Mesothelial cell of epicardium (in vitro differentiated cells): ENCODE measurements at regions not wholly inside any gene's neighbourhood (a gene's known extent, or its start where the extent isn't known, plus 50 kb on each side); places are given as distances from the start of the nearest gene placed in this dataset.

ENCODE experiments used
- DNase-seq, 2 experiments: peaks; one replicate each; pipeline ENCODE4 v3.0.0; 2021; ENCODE audit warnings: low spot score in 2 of 2; ENCODE audit not compliant: unreplicated experiment in 2 of 2
- H3K27ac Mint-ChIP-seq: 2 replicates; pipeline ENCODE4 v1.8.0; 2021; ENCODE audit warnings: mixed read lengths
- H3K27me3 Mint-ChIP-seq: 2 replicates; pipeline ENCODE4 v1.8.0; 2021; ENCODE audit warnings: low read depth, mixed read lengths
- H3K36me3 Mint-ChIP-seq: 2 replicates; pipeline ENCODE4 v1.8.0; 2021; ENCODE audit warnings: mixed read lengths
- H3K4me1 Mint-ChIP-seq: 2 replicates; pipeline ENCODE4 v1.8.0; 2021; ENCODE audit warnings: mixed read lengths
- H3K4me3 Mint-ChIP-seq: 2 replicates; pipeline ENCODE4 v1.8.0; 2021; ENCODE audit warnings: mild to moderate bottlenecking, moderate library complexity, mixed read lengths
- H3K9me3 Mint-ChIP-seq: 2 replicates; pipeline ENCODE4 v1.8.0; 2021; ENCODE audit warnings: mixed read lengths
- TF ChIP-seq, protein P1 (sequence below): fragments of 200-600 bp; sonication (generic); IDR thresholded peaks from one replicate; pipeline ENCODE4 v1.5.0; 2021; ENCODE audit warnings: antibody characterized with exemption; ENCODE audit not compliant: unreplicated experiment

DNA sequence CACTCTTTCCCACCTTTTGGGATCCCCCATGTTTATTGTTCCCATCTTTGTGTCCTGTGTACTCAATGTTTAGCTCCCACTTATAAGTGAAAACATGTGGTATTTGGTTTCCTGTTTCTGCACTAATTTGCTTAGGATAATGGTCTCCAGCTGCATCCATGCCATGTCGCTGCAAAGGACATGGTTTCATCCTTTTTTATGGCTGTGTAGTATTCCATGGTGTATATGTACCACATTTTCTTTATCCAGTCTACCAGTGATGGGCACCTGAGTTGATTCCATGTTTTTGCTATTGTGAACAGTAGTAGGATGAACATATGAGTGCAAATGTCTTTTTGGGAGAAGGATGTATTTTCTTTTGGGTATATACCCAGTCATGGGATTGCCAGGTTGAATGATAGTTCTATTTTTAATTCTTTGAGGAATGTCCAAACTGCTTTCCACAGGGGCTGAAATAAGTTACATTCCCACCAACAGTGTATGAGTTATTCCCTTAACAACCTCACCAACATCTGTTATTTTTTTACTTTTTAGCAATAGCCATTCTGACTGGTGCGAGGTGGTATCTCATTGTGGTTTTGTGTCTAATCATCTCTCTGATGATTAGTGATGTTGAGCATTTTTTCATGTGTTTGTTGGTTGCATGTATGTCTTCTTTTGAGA is 55.7 kb upstream of the MEDAG start:
- Mint-ChIP-seq H3K4me1 (peaks cover 9% of the 10 kb centered on the region), H3K36me3 (no peaks in the 10 kb centered on the region), H3K27ac (no peak overlapping the region), H3K27me3 (no peaks in the 10 kb centered on the region), H3K9me3 (peaks cover 7% of the 10 kb centered on the region), H3K4me3 (no peak overlapping the region)
- DNase-seq: no peak
- TF ChIP-seq, protein P1, sequence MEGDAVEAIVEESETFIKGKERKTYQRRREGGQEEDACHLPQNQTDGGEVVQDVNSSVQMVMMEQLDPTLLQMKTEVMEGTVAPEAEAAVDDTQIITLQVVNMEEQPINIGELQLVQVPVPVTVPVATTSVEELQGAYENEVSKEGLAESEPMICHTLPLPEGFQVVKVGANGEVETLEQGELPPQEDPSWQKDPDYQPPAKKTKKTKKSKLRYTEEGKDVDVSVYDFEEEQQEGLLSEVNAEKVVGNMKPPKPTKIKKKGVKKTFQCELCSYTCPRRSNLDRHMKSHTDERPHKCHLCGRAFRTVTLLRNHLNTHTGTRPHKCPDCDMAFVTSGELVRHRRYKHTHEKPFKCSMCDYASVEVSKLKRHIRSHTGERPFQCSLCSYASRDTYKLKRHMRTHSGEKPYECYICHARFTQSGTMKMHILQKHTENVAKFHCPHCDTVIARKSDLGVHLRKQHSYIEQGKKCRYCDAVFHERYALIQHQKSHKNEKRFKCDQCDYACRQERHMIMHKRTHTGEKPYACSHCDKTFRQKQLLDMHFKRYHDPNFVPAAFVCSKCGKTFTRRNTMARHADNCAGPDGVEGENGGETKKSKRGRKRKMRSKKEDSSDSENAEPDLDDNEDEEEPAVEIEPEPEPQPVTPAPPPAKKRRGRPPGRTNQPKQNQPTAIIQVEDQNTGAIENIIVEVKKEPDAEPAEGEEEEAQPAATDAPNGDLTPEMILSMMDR: no peak

DNA sequence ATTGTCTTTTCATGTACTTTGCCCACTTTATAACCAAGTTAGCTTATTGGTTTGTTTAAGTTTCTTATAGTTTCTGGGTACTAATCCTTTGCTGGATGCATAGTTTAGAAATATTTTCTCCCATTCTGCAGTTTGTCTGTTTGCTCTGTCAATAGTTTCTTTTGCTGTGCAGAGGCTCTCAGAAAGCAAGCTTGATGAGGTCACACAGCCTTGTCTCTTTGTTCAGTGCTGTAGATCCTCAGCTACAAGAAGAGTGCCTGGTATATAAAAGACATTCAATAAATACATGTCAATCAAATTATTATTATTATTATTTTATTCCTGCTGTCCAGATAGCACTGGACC is 55.2 kb upstream of the MEDAG start:
- Mint-ChIP-seq H3K36me3 (no peaks in the 10 kb centered on the region), H3K27me3 (no peaks in the 10 kb centered on the region), H3K4me1 (peaks cover 14% of the 10 kb centered on the region), H3K4me3 (no peak overlapping the region), H3K9me3 (peaks cover 7% of the 10 kb centered on the region), H3K27ac (no peak overlapping the region)
- DNase-seq: no peak
- TF ChIP-seq, protein P1: no peak

DNA sequence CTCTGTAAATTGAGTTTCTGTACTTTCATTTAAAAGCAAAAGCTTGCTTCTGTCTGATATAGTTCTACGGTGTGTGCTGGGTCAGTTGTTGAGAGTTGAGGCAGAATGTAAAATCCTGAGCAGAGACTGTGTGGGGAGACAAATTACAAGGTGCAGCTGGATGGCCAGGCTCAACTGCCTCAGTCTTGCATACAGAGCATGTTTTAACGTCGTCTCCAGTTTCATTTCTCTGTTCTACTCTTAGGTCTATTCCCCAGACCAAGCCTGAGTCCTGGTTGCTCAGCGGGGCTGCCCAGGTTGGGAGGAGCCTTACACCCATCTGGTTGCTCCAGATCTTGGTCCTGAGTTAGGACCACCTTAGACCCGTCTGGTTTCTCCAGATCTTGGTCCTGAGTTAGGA is 54.4 kb upstream of the MEDAG start:
- peaks cover 23% of the 10 kb centered on the region for H3K4me1 Mint-ChIP-seq
- no peak overlapping the region for H3K27ac Mint-ChIP-seq
- H3K4me3 Mint-ChIP-seq: no peak overlapping the region
- no peaks in the 10 kb centered on the region for H3K36me3 Mint-ChIP-seq
- peaks cover 4% of the 10 kb centered on the region for H3K9me3 Mint-ChIP-seq
- TF ChIP-seq, protein P1: no peak
- no peaks in the 10 kb centered on the region for H3K27me3 Mint-ChIP-seq
- DNase-seq: no peak

DNA sequence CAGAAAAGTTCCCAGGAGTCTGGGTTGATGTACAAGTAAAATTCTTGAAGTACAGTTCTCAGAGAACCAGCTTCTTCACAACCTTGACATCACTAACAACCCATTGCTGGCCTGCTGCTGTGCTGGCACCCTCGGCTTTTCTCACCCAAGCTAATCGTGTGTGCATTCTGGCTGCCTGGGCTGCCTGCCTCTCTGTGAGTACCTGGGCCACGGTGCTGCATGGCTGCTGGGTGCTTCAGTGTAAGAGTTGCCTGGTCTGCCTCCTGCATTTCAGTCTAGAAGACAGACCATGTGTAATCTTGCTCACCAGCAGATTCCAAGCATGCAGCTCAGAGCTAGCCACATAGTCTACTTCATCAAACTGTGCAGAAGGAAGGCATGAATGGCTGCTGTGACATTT is 50.5 kb upstream of the MEDAG start:
- H3K27me3 Mint-ChIP-seq: no peaks in the 10 kb centered on the region
- TF ChIP-seq, protein P1: no peak
- peaks cover 31% of the 10 kb centered on the region for H3K4me1 Mint-ChIP-seq
- no peaks in the 10 kb centered on the region for H3K36me3 Mint-ChIP-seq
- no peak overlapping the region for H3K4me3 Mint-ChIP-seq
- peaks cover 4% of the 10 kb centered on the region for H3K9me3 Mint-ChIP-seq
- no peak for DNase-seq
- no peak overlapping the region for H3K27ac Mint-ChIP-seq

DNA sequence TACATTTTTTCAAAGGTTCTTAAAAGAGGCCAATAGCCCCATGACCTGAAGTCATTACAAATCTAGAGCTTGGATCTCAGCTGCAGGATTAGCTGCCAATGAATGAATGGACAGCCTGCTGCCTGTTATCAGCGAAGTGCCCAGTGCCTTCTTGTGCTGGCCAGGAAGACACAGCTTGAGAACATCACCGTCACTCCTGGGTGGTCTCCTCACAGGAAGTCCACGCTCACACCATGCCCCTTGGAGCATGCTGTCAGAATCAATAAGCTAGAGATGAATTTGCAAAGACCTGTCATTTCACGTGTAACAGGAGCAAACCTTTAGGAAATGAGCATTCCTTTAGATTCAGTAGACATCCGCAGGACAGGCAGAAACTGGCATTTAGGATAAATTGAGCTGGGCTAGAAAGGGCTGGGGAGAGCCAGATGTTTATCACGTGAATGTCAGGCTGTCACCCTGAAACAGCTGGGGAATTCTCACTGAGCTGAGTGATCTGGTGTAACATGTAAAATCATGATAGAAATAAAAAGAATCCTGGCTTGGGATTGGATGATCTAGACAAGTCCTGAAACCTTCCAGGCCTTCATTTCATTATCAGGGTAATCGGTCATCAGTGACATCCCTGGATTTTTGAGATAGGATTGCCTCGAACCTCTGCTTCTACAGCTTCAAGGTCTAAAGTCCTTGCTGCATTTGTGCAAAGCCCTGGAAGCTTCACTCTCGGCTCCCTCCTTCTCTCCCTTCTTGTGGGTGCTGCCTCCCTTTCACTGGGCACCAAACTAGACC is 49.9 kb upstream of the MEDAG start:
- H3K27me3 Mint-ChIP-seq: no peaks in the 10 kb centered on the region
- H3K9me3 Mint-ChIP-seq: peaks cover 4% of the 10 kb centered on the region
- DNase-seq: no peak
- TF ChIP-seq, protein P1: no peak
- H3K36me3 Mint-ChIP-seq: no peaks in the 10 kb centered on the region
- H3K4me1 Mint-ChIP-seq: peaks cover 37% of the 10 kb centered on the region
- H3K27ac Mint-ChIP-seq: no peak overlapping the region
- H3K4me3 Mint-ChIP-seq: no peak overlapping the region
